Effector memory CD4-positive, alpha-beta T cell (primary cell): ENCODE measurements at regions not wholly inside any gene's neighbourhood (a gene's known extent, or its start where the extent isn't known, plus 50 kb on each side); places are given as distances from the start of the nearest gene placed in this dataset.
"Not testable (repeated sequence)": the region's sequence is repeated elsewhere in the genome, so short reads cannot be mapped to it uniquely, and the experiment has no call there.

Experiments
- DNase-seq, 3 donors: peaks; one replicate each; pipeline ENCODE4 v3.0.0-alpha.2; 2020
- H3K27ac ChIP-seq: 2 replicates; pipeline ENCODE4 v1.7.0; 2013; ENCODE audit warnings: mild to moderate bottlenecking, low read length, moderate library complexity; ENCODE audit not compliant: insufficient read depth, poor library complexity, severe bottlenecking
- H3K27me3 ChIP-seq: replicated peaks from 2 replicates; pipeline ENCODE4 v1.7.0; 2013; ENCODE audit warnings: mild to moderate bottlenecking, low read length; ENCODE audit not compliant: insufficient read depth, control insufficient read depth, poor library complexity, severe bottlenecking
- H3K36me3 ChIP-seq: 2 replicates; pipeline ENCODE4 v1.7.0; 2013; ENCODE audit warnings: mild to moderate bottlenecking, low read length, moderate library complexity; ENCODE audit not compliant: control insufficient read depth, insufficient read depth
- H3K4me1 ChIP-seq: 2 replicates; pipeline ENCODE4 v1.7.0; 2013; ENCODE audit warnings: low read length, mild to moderate bottlenecking; ENCODE audit not compliant: control insufficient read depth, insufficient read depth, poor library complexity, severe bottlenecking
- H3K4me3 ChIP-seq: 2 replicates; pipeline ENCODE4 v1.7.0; 2013; ENCODE audit warnings: low read length, low read depth, mild to moderate bottlenecking; ENCODE audit not compliant: insufficient read depth, poor library complexity, severe bottlenecking
- H3K9me3 ChIP-seq: 2 replicates; pipeline ENCODE4 v1.7.0; 2013; ENCODE audit warnings: mild to moderate bottlenecking, low read length, moderate library complexity; ENCODE audit not compliant: control insufficient read depth

DNA sequence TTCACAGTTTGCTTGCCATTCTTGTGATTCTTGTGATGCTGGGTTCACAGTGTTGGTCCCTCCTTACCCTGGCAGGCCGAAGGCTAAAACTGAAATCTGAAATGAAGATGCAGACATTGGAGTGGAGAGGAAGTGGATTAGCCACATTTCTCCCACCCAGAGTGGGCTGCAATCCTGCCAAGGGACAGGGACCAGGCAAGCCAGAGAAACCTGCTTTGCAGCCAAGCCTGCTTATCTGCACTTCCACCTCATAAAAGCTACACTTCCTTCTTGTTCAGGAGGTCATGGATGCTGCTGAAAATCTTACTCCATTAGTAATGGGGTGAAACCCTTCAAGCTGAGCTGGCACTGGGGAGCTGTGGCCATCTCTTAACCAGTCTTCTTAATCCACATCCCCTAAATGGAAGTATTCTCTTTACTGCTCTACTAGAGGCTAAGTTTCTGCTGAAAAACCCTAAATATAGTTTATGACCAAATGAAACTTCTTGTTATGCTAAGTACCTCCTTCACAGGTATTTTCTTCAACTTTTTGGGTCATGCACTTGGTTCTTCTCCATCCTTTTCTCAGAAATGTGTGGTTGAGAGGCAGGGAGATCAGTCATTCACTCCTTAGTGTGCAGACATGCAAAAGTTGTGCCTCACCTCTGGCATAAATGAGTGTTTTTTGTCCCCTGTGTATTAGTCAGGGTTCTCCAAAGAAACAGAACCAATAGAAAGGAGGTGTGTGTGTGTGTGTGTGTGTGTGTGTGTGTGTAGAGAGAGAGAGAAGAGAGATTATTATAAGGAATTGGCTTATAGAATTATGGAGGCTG lies 133.9 kb upstream of the BMAL1 start:
- no peak overlapping the region for H3K27ac ChIP-seq
- no peaks in the 10 kb centered on the region for H3K4me1 ChIP-seq
- DNase-seq, result no peak
- H3K9me3 ChIP-seq, result no peaks in the 10 kb centered on the region
- no peaks in the 10 kb centered on the region for H3K27me3 ChIP-seq
- no peaks in the 10 kb centered on the region for H3K36me3 ChIP-seq
- no peak overlapping the region for H3K4me3 ChIP-seq

DNA sequence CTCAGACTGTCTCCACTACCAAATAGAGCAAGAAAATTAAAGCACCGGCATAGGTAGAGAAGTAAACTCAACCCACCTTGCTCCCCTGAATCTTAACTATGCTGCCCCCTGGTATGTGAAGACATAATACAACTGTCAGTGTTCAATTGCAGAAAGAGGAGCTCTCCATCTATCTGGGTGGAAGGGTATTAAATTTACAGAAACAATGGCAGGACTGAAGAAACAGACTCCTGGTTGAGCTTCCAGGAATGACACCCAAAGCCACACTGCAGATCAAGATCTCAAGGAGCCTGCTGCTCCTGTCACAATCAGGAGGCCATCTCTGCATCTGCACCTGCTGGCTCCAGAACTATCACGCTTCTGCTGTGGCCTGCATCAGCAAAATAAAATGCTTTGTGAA lies 132.1 kb upstream of the BMAL1 start:
- Histone ChIP-seq H3K27me3 (peaks cover 3% of the 10 kb centered on the region), H3K27ac (no peak overlapping the region), H3K36me3 (no peaks in the 10 kb centered on the region), H3K4me3 (no peak overlapping the region), H3K9me3 (no peaks in the 10 kb centered on the region), H3K4me1 (no peaks in the 10 kb centered on the region)
- no peak for DNase-seq

DNA sequence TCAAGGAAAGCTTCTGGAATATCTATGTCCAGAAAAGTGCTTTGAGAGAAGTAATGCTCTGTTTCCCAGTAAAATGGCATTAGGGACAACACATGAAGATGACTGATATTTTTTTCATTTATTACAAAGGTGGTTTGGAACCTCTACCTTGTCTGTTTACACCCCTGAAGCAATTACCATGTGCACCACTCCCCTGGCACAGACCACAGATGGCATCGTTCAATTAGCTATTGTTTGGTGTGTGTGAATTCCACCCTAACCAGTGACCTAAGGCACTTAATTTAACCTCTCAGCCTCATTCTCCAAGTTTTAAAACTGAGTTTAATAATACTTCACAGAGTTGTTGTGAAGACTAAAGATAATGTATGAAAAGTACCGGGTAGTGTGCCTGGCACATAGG lies 127.6 kb upstream of the BMAL1 start:
- DNase-seq, result no peak
- H3K4me1 ChIP-seq, result no peaks in the 10 kb centered on the region
- no peaks in the 10 kb centered on the region for H3K36me3 ChIP-seq
- no peak overlapping the region for H3K4me3 ChIP-seq
- no peaks in the 10 kb centered on the region for H3K9me3 ChIP-seq
- H3K27ac ChIP-seq, result no peak overlapping the region
- H3K27me3 ChIP-seq, result peaks cover 3% of the 10 kb centered on the region

DNA sequence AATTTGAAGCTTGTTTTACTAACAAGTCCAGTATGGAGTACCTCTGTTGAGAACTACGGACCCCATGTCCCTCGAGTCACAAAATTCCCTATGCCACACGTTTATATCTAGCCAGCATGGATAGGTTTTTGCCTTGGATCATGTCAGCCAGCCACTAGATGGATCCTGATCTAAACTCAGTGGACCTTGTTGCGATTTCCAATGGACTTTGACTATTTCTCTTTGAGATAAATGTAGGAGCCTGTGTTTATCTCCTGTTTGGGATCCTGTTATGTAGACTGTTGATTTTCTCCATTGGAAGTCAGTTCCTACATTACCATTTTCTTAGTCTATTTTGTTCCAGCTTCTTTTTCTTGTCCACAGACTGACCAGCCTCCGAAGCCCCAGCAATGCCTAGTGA lies 127.1 kb upstream of the BMAL1 start:
- H3K4me1 ChIP-seq, result no peaks in the 10 kb centered on the region
- H3K9me3 ChIP-seq, result no peaks in the 10 kb centered on the region
- DNase-seq, result no peak
- H3K4me3 ChIP-seq, result no peak overlapping the region
- H3K27me3 ChIP-seq, result peaks cover 3% of the 10 kb centered on the region
- no peak overlapping the region for H3K27ac ChIP-seq
- H3K36me3 ChIP-seq, result no peaks in the 10 kb centered on the region

- Histone ChIP-seq H3K4me3 (no peak overlapping the region), H3K36me3 (no peaks in the 10 kb centered on the region), H3K4me1 (no peaks in the 10 kb centered on the region), H3K27ac (no peak overlapping the region), H3K27me3 (peaks cover 3% of the 10 kb centered on the region), H3K9me3 (no peaks in the 10 kb centered on the region)
- DNase-seq, result no peak
These were observed 125.3 kb upstream of the BMAL1 start for GRCh38 chr11:13152264-13152663.

- peaks cover 3% of the 10 kb centered on the region for H3K27me3 ChIP-seq
- no peaks in the 10 kb centered on the region for H3K36me3 ChIP-seq
- H3K27ac ChIP-seq, result no peak overlapping the region
- no peaks in the 10 kb centered on the region for H3K4me1 ChIP-seq
- H3K9me3 ChIP-seq, result no peaks in the 10 kb centered on the region
- H3K4me3 ChIP-seq, result no peak overlapping the region
- no peak for DNase-seq
These were observed 124.7 kb upstream of the BMAL1 start for GRCh38 chr11:13152736-13153541.

GRCh38 chr11:13154374-13154773 lies 123.2 kb upstream of the BMAL1 start:
- not testable (repeated sequence) for H3K4me1 ChIP-seq, DNase-seq, H3K4me3 ChIP-seq, H3K9me3 ChIP-seq, H3K36me3 ChIP-seq, H3K27me3 ChIP-seq, H3K27ac ChIP-seq

GRCh38 chr11:13160346-13160745 lies 117.2 kb upstream of the BMAL1 start:
- H3K36me3 ChIP-seq, result no peaks in the 10 kb centered on the region
- H3K27ac ChIP-seq, result no peak overlapping the region
- no peak for DNase-seq

GRCh38 chr11:13160806-13161205 lies 116.8 kb upstream of the BMAL1 start:
- H3K27ac ChIP-seq, result no peak overlapping the region
- DNase-seq, result no peak
- no peaks in the 10 kb centered on the region for H3K27me3 ChIP-seq
- no peaks in the 10 kb centered on the region for H3K4me1 ChIP-seq
- H3K36me3 ChIP-seq, result no peaks in the 10 kb centered on the region
- no peak overlapping the region for H3K4me3 ChIP-seq
- no peaks in the 10 kb centered on the region for H3K9me3 ChIP-seq

More at GRCh38 chr11:13160346-13160745, 117.2 kb upstream of the BMAL1 start:
- Histone ChIP-seq H3K4me1 (no peaks in the 10 kb centered on the region), H3K4me3 (no peak overlapping the region), H3K9me3 (no peaks in the 10 kb centered on the region), H3K27me3 (no peaks in the 10 kb centered on the region)

- DNase-seq, result no peak
- no peaks in the 10 kb centered on the region for H3K36me3 ChIP-seq
- no peaks in the 10 kb centered on the region for H3K9me3 ChIP-seq
- no peak overlapping the region for H3K4me3 ChIP-seq
- no peaks in the 10 kb centered on the region for H3K27me3 ChIP-seq
- no peaks in the 10 kb centered on the region for H3K4me1 ChIP-seq
- no peak overlapping the region for H3K27ac ChIP-seq
These were observed 114.4 kb upstream of the BMAL1 start for GRCh38 chr11:13163158-13163557.
